Cerebellar cortex (tissue), 1 donor: ENCODE measurements at regions not wholly inside any gene's neighbourhood (a gene's known extent, or its start where the extent isn't known, plus 50 kb on each side); places are given as distances from the start of the nearest gene placed in this dataset.

ENCODE experiments used
- DNase-seq: peaks from one replicate; pipeline ENCODE4 v3.0.0-alpha.2; 2015; ENCODE audit warnings: low spot score

DNA sequence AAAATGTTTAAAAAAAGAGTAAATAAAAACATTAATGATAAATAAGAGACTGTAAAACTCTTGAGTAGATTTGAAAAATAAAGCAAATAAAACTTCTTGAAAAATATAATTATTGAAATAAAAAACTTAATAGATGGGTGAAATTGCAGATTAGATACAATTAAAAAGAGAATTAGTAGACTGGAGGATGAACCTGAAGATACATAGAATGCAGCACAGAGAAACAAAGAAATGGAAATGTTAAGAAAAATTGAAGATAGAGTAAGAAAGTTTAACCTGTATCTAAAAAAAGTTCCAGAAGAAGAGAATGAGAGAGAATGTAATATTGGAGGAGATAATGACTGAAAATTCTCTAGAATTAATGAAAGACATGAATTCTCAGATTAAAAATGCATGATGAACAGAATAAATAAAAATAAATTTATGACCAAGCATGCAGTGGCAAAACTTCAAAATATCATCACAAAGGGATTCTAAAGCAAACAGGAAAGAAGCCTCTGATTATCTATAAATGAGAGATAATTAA is 438.1 kb upstream of the CLINT1 start:
- DNase-seq, result no peak

DNA sequence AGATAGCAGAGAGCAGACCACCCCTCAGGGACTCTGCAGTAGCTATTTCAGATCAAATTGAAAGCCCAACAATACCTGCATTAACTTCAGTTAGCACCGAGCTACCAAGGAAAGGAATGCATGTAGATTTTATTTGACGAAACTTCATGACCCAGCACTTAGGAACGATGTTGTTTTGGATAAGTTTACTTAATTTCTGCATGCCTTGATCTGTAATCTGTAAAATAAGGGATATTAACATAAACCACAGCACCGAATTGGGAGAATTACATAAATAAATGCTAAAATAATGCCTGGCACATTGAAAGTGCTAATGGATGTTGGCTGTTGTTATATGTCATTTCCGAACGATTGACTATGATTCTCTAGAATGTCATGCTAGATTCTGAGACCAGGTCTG is 435.8 kb upstream of the CLINT1 start:
- no peak for DNase-seq

DNA sequence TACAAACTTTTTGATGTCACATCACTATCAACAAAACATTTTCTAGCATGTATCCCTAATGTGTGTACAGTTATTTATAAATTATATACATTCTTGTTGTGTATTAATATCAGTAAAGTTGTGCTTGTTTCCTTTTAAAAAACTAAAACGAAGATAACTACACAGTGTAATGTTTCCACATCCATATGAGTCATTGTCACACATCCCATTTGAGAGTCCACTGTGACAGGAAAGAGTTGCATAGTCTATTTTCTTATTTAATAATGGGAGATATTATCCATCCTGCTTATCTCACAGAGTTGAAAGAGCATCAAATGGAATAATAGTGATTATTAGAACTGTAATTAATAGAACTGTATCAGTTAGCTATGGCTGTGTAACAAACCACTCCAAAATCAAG is 434.0 kb upstream of the CLINT1 start:
- DNase-seq, result no peak

DNA sequence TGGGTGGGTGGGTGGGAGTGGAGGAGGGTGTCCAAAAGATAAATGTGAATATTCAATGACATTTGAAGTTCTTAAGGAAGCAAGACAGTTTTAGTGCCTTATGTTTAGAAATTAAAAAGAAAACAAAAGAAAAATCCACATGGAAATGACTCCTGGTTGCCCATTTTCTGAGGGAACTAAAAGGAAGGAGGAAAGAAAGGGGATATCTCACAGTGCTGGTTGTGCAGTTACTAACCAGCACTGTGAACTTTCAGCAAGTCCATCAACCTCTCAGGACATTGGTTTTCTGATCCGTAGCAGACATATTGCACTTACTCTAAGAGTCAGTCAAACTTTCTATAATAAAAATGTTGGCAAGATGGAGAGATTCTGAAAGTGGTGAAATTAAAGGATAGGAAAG is 431.0 kb upstream of the CLINT1 start:
- DNase-seq, result no peak

DNA sequence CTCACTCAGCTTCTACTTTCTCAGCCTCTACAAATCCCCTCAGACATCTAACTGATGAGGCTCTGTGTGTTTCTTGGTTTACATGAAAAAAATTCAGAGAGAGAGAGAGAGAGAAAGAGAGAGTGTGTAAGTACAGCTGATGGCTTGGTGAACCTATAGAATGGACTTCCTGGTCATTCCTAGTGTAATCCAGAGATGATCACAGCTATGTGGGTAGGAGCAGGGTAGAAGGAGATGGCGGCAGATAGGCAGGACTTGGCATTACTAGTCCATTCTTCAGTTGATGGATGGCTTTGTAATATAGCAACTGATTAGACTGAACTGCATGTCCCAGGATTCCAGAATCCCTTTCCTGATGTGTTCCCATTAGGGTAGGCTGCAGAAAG is 429.3 kb upstream of the CLINT1 start:
- no peak for DNase-seq

DNA sequence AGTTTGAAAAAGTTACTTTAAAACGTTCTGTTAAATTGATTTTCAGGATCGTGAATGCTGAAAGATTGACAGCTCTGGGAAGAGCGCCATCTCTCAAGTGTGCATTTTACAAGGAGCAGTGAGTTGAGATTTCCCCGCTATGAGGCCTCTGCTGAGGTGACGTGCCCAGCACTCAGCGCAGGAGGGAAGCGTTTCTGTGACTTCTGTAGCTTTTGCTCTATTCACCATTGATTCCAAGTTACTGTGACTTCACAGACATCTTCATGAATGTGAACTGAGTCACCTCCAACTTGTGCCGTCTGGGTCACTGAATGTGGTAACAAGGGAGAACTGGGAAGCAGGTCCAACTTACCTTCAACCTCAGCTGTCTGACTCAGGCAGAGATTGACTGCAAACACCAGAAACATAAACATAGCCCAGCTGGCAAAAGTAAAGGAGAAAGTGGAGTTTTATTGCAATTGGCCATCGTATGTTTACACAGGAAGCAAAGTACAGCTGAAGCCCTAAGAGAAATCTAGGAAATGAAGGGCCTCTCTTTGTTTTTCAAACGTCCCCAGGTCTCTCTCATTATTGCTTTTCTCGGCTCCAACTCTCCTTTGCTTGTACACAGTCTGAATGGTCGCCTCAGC is 428.8 kb upstream of the CLINT1 start:
- no peak for DNase-seq

DNA sequence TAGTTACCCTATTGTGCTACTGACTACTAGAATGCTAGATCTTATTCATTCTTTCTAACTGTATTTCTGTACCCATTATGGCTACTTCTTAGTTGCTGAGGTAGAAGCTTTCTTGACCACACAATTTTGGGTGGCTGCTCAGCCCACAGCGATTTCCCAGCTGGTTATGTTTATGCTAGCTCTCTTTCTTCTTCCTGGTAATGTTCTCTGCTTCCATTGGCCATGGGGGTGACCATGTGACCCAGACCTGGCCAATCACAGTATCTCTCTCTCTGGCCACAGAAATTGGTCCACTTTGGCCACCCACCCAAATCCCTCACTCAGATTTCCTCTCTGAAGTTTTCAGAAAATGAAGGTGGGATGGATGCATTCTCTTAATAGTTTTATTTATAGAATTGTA is 427.9 kb upstream of the CLINT1 start:
- no peak for DNase-seq

DNA sequence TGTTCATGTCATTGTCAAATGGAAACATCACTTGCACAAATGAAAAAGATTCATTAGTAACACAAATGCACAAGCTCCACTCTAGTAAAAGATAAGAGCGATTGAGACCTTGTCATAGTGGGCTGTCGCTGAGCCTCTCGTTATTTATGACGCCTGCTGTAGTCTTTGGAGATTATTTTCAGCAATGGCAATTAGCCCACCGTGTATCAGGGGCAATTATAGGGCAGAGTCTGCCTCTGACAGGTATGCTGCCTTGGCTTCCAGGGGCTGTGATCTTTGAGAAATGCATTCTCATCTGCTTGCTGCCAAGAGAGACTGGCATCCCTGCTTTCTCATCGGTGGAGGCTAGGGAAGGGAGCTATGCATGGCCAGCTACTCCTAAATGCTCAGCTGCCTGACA is 426.8 kb upstream of the CLINT1 start:
- DNase-seq, result no peak

DNA sequence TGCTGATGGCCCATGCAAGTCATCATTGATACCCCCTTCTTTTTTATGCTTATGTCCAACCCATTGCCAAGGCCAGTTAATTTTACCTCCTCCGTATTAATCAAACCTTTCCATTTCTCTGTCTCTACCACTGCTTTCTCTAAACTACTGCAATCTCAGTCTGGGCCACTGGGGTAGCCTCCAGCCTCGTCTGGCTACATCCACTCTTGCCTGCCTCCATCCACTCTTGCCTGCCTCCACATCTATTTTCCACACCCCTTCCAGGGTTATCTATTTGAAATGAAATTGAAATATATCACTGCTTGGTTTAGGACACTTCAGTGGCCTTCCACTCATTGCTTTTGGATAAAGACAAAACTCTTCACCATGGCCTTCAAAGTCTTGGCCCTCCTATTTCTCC is 425.3 kb upstream of the CLINT1 start:
- DNase-seq, result no peak

DNA sequence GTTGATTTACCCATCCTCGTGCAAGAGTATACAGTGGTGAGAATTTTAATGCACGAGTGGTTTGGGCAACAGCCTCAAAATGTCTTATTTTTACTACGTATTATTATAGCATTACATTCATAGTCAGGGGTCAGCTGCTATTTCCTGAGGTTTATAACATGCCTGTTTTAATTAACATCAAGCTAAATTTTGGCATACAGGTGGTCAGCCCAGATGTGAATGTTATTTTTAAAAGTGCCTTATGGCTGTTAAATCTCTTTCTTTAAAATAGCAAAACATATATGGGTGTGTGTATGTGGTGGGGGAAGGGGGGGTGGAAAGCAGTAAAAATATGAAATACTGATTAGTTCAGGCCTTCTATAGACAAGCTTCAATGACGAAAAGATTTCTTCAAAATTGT is 424.5 kb upstream of the CLINT1 start:
- no peak for DNase-seq

DNA sequence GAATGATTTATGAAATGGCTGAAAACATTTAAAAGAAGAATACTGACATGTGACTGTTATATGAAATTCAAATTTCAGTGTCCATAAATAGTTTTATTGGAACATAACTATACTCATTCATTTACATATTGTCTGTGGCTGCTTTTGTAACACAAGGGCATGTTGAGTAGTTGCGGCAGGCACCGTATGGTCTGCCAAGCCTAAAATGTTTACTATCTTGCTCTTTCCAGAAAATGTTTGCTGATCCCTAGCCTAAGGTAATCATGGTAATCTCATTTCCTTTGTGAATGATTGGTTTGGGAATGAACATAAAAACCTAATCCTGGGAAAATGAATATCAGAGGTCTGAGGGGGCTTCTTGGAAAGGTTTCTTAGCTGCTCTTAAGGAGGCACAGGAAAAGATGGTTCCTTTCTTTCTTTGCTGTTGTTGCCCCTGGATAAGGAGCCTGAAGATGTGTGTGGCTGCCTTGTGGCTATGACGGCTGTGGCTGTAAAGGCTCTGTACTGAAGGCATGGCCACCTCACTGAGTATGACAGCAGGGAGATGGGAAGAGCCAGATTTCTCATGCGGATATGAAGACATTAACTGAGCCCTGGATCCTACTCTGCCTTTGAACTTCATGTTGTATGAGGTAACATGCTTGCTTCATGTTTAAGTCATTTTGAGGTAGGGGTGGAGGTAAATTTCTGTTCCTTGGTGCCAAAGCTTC is 419.4 kb upstream of the CLINT1 start:
- no peak for DNase-seq

DNA sequence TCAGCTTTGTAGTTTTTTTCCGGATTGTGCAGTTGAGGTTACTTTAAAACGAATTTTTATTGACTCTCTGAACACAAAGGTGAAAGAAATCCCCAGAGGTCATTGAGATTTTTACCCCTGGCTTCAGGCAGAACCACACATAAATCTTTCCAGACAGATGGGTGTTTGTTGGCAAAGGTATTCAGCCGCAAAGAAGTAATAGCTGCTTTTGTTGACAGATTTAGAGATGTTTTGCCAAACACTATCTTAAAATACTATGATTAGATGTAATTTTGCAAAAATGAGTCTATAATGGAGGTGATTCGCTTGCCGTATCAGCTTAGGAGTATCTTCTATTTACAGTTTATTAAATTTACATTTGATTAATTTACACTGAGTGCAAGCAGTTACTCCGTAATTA is 418.3 kb upstream of the CLINT1 start:
- no peak for DNase-seq

DNA sequence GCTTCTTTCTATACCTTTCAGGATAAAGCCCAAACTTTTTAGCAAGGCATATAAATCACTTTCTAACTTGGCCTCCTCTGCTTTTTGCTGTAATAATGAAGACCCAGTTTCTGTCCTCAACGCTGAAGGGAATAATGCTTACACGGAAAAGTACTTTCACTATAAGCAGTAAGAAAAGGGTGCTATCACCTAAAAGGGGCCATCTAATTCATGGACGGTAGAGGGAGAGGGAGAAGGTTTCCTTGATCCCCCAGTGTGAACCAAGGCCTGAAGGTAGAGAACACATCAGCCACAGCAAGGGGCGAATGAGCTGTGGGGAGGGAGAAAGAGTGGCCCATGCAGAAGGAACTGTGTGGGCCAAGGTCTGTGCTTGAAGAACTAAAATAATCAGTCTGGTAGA is 417.7 kb upstream of the CLINT1 start:
- DNase-seq, result no peak

DNA sequence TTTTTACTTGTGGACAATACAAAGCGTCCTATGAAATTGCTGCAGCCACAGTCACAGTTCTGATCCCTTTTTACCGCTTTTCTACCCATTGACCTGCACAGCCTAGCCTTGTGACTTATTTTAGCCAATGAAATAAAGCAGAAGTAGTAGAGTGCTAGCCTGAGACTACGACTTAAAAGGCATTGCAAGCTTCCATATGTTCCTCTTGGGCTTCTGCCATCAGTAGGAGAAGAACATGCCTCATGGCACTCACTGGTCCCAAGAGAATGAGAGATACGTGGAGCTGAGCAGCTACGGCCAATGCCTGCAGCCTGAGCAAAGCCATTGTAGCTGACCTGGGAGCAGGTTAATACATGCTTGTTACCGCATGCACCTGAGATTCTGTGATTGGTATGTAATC is 416.6 kb upstream of the CLINT1 start:
- no peak for DNase-seq

DNA sequence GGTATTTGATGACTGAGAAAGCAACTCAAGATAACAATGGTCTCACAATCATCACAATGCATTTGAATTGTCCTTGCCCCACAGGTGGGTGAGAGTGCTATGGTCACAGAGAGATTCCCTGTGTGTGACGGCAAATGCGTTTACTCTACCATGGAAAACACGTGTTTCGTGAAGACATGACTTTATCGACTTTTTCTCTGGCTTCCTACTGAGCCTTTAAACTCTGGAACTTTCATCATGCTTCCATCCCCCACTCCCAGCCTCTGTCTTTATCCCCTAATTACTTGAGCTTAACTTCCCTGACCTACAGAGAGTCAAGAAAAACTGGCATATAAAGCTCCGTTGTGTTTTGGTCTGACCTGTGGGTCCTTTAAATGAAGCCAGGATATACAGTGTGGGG is 414.1 kb upstream of the CLINT1 start:
- no peak for DNase-seq

DNA sequence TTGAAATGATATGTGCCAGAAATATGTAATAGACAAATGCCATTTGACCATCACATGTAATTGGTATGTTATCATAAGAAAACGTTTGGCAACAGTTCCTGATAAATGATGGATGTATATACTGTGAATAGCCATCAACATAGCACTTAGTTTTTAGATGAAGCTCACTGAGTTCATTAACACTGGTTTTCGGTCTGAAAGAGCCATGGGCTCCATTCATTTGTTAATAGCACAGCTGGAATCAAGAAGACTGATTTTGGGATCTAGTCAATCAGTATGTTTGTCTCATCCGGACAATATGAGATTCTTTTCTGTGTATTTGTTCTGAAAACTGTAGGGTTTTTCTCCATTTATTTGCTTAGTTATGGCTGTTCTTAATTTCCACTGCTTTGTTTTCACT is 413.5 kb upstream of the CLINT1 start:
- DNase-seq, result no peak

DNA sequence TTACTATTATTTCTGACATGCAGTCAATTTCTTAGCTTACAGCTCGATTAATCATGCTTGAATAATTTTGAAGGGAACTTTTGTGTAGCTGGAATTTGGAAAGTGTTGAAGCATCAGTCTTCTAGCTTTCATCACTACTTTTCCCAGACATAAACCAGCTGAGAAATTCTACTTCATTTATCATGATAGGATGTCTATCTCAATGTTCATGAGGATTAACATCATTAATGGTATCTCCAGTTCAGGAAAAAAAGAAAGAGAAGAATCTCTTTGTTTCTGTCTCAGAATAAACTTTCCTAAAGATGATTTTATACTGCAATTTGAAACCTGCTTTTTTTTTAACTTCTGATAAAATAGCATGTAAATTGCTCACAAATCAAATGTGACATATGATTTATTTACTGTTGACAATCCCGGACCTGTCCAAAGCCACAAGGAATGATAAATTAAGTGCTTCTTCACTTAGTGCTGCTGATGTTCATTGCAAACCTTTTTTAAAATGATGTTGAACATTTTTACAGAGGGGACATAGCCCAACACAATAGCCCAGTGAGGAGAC is 412.1 kb upstream of the CLINT1 start:
- no peak for DNase-seq

DNA sequence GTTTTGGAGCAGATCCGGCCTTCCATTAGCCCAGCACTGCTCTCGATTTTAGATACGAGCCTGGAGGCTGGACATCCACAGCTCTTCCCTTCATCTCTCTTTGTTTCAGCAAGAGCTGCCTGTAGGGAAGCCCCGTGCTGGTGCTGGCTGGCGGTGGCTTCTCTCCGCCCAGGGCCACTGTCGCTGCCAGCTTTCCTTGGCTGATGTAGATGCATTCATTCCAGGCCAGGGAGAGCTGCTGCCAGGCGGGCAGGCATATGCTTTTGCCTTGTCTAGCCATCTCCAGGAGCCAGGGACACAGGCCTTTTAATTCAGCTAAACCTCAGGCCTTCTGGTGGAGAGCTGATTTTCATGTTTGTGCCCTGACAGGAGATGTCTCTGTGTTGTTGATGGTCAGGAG is 409.3 kb upstream of the CLINT1 start:
- peak; percentile 98 for DNase-seq

DNA sequence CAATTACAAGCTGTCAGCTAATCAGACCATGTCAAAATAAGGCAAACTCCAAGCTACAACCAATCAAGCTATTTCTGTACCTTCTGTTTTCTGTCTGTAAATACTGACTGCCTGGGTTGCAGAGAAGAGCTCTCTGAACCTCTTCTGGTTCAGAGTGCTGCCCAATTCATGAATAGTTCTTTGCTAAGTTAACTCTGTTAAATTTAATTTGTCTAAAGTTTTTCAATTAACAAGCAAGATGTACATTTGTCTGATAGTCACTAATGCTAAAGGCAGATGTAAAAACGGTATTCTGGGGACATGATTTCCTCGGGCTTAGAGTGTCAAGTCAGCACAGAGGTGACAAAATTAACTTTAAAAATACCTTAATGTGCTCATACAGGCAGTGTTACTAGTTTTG is 408.3 kb upstream of the CLINT1 start:
- no peak for DNase-seq

DNA sequence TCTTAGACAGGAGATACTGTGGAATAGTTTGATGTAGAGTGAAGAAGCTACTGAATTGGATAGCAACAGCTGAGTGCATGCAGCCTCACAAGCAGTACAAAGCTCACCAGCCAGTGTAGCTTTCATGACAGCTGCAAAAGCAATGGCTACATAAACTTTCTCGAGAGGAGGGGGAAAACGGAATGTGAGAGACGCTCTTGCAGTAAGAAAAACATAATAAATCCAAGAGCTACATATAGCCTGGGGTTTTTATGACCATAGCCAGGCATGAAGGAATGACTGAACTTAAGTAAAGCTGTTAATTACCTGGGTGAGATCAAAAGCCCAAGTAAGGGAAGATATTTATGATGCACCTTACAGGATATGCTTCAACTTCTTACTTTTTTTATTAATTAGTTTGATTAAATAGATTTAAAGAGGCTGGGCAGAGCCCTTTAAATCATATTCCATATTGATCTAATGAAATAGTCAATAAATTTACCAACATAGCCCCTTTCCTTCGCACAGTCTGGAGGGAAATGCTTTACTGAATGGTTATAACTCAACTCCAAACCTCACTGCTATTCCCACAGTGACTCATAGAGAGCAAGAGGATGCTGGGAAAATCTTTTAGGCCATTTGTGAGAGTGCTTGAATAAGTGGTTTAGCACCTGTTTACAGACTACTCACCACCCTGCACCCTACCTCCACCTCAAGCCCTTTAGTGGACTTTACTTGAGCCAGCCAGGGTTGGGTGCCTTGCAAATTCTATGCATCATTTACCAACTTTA is 407.2 kb upstream of the CLINT1 start:
- DNase-seq, result no peak

DNA sequence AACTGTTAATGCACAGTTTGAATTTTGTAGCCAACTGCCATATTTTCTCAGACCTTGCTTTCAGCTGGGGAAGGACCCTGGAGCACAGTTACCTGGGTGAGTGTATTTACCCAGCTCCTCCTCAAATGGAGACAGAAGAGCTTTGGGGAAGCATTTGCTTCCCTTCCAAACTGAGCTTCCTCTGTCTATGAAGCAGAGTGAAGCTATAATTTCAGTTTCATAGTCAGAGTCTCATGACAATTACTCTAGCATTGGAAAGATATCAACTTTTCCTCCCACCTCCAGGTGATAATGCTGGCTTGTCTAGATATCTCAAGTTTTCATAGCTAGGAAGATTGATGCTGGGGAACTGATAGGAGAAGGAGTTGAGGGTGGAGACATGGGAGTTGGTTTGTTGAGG is 406.4 kb upstream of the CLINT1 start:
- no peak for DNase-seq

DNA sequence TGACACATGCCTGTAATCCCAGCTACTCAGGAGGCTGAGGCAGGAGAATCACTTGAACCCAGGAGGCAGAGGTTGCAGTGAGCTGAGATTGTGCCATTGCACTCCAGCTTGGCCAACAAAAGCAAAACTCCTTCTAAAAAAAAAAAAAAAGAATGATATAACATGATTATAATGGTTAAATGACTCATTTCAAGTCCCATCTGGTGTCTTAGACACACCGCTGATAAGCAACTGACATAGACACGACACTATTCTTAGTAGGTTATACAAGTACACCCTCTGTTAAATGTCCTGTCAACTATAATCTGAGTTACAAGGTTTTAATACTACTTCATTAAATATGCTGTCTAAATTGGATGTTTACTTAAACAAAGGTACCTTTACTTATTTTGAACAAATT is 405.3 kb upstream of the CLINT1 start:
- DNase-seq, result no peak
